Parathyroid adenoma (tissue), 2 donors: ENCODE measurements at regions not wholly inside any gene's neighbourhood (a gene's known extent, or its start where the extent isn't known, plus 50 kb on each side); places are given as distances from the start of the nearest gene placed in this dataset.

Experiments used
- H2AFZ ChIP-seq: fragments of 300-600 bp; sonication (generic); one replicate; pipeline ENCODE4 v1.7.0; 2017; ENCODE audit warnings: antibody characterized with exemption, mild to moderate bottlenecking
- H3K27ac ChIP-seq: fragments of 300-600 bp; sonication (generic); one replicate; pipeline ENCODE4 v1.7.0; 2017
- H3K27me3 ChIP-seq: fragments of 300-600 bp; sonication (generic); one replicate; pipeline ENCODE4 v1.7.0; 2017; ENCODE audit warnings: low read length; ENCODE audit not compliant: control insufficient read depth, insufficient read depth
- H3K36me3 ChIP-seq: fragments of 300-600 bp; sonication (generic); one replicate; pipeline ENCODE4 v1.7.0; 2017; ENCODE audit warnings: low read length; ENCODE audit not compliant: control insufficient read depth, insufficient read depth
- H3K4me1 ChIP-seq: fragments of 300-600 bp; sonication (generic); one replicate; pipeline ENCODE4 v1.7.0; 2017; ENCODE audit warnings: control low read depth
- H3K4me2 ChIP-seq: fragments of 300-600 bp; sonication (generic); one replicate; pipeline ENCODE4 v1.7.0; 2017; ENCODE audit warnings: low read length
- H3K4me3 ChIP-seq: fragments of 300-600 bp; sonication (generic); one replicate; pipeline ENCODE4 v1.7.0; 2017; ENCODE audit warnings: low read depth, low read length
- H3K79me2 ChIP-seq: fragments of 300-600 bp; sonication (generic); one replicate; pipeline ENCODE4 v1.7.0; 2017; ENCODE audit warnings: control low read depth
- H3K9ac ChIP-seq: fragments of 300-600 bp; sonication (generic); one replicate; pipeline ENCODE4 v1.7.0; 2017; ENCODE audit warnings: mild to moderate bottlenecking
- H3K9me3 ChIP-seq: fragments of 300-600 bp; sonication (generic); one replicate; pipeline ENCODE4 v1.7.0; 2017; ENCODE audit warnings: low read length; ENCODE audit not compliant: control insufficient read depth
- TF ChIP-seq, protein P1 (sequence below): fragments of 300-600 bp; sonication (generic); IDR thresholded peaks from one replicate; pipeline ENCODE4 v1.7.0; 2017; ENCODE audit warnings: antibody characterized with exemption, mild to moderate bottlenecking
- donor health status: primary hyperparathyroidism.

DNA sequence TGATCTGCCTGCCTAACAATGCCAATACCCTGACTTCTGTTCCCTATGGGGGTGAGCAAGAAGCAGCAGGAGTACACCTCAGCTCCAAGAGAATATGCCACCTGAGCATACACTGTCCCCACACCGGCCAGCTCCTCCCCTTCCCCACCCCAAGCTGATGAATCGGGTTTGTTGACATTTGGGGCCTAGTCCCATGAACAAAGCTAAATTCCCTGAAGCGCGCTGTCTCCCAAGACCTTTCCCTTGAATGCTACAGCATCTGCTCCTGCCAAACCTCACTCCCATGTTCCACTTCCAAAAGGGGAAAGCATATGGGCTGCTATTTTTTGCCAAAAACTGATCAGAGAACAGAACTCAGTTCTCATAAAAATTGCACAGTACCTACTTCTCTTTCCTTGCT lies 220.4 kb upstream of the CAMK1G start:
- TF ChIP-seq, protein P1, sequence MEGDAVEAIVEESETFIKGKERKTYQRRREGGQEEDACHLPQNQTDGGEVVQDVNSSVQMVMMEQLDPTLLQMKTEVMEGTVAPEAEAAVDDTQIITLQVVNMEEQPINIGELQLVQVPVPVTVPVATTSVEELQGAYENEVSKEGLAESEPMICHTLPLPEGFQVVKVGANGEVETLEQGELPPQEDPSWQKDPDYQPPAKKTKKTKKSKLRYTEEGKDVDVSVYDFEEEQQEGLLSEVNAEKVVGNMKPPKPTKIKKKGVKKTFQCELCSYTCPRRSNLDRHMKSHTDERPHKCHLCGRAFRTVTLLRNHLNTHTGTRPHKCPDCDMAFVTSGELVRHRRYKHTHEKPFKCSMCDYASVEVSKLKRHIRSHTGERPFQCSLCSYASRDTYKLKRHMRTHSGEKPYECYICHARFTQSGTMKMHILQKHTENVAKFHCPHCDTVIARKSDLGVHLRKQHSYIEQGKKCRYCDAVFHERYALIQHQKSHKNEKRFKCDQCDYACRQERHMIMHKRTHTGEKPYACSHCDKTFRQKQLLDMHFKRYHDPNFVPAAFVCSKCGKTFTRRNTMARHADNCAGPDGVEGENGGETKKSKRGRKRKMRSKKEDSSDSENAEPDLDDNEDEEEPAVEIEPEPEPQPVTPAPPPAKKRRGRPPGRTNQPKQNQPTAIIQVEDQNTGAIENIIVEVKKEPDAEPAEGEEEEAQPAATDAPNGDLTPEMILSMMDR, result no peak
- Histone ChIP-seq H3K27me3 (no peaks in the 10 kb centered on the region), H3K36me3 (no peaks in the 10 kb centered on the region), H3K9ac (no peak overlapping the region), H3K9me3 (no peaks in the 10 kb centered on the region), H3K4me2 (no peak overlapping the region), H3K4me1 (peaks cover 6% of the 10 kb centered on the region), H2AFZ (peak overlapping the region; percentile 28), H3K27ac (no peak overlapping the region), H3K4me3 (no peak overlapping the region), H3K79me2 (no peaks in the 10 kb centered on the region)

DNA sequence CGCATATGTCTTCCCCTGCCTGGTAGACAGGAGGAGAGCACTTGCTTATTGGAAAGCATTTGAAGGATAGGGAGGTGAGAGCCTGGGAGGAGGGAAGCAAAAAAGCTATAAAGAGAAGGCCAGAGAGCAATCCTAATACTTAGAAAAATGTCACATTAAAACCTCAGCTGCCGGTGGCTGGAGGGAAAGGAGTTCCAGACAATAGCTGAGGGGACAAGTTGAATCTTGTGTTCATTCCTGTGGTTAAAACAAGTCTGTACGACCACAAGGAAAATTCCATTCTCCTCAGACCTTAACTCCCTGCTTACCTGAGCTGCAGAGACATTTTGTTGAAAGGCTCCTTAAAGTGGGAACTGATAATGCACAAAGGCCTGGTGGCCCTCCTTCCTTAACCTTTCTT lies 218.8 kb upstream of the CAMK1G start:
- H3K27ac ChIP-seq, result no peak overlapping the region
- no peak overlapping the region for H2AFZ ChIP-seq
- no peak overlapping the region for H3K4me3 ChIP-seq
- H3K36me3 ChIP-seq, result no peaks in the 10 kb centered on the region
- TF ChIP-seq, protein P1, result no peak
- no peak overlapping the region for H3K9ac ChIP-seq
- H3K9me3 ChIP-seq, result no peaks in the 10 kb centered on the region
- no peaks in the 10 kb centered on the region for H3K79me2 ChIP-seq
- H3K4me1 ChIP-seq, result peaks cover 6% of the 10 kb centered on the region
- no peaks in the 10 kb centered on the region for H3K27me3 ChIP-seq
- H3K4me2 ChIP-seq, result no peak overlapping the region

DNA sequence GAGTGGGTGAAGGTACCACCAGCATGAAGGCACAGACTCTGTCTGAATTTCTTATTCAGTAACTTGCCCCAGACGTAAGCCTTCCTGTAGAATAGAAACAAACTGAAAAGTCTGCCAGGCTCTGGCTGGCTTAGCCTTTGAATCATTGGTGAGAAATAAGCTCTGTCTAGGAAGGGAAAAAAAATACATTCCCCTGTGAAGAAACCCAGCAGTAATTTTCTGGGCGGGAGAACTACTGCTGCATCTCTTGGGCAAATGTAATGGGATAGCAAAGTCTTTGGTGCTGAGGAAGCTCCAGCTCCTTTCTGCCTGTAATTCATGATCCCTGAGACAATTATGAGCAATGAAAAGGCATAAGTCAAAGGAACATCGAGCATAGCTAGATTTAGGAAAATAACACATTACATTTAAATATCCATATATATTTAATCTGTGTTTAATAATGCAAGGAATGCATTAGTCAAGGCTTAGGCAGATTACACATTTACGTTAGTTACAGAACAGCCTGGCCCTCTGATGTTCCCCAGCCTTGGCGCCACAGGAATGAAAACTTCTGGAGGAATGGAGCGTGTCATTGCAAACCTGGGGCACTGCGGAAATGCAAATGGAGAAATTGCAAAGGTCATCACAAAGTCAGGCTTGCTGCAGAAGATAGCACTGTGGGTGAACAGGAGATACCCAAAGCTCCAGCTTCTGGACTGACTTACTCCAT lies 216.3 kb upstream of the CAMK1G start:
- TF ChIP-seq, protein P1, result no peak

GRCh38 chr1:209368864-209369598 lies 214.5 kb upstream of the CAMK1G start:
- Histone ChIP-seq H3K9ac (no peak overlapping the region), H3K4me2 (no peak overlapping the region), H3K79me2 (no peaks in the 10 kb centered on the region), H3K27ac (no peak overlapping the region), H3K9me3 (no peaks in the 10 kb centered on the region), H2AFZ (no peak overlapping the region), H3K36me3 (no peaks in the 10 kb centered on the region), H3K4me3 (no peak overlapping the region), H3K4me1 (peaks cover 9% of the 10 kb centered on the region), H3K27me3 (no peaks in the 10 kb centered on the region)
- TF ChIP-seq, protein P1, result no peak

More for the DNA sequence above, 216.3 kb upstream of the CAMK1G start:
- H3K9ac ChIP-seq, result no peak overlapping the region
- H3K4me2 ChIP-seq, result no peak overlapping the region
- H3K9me3 ChIP-seq, result no peaks in the 10 kb centered on the region
- H3K79me2 ChIP-seq, result no peaks in the 10 kb centered on the region
- peaks cover 9% of the 10 kb centered on the region for H3K4me1 ChIP-seq
- H3K36me3 ChIP-seq, result no peaks in the 10 kb centered on the region
- H3K27me3 ChIP-seq, result no peaks in the 10 kb centered on the region
- no peak overlapping the region for H3K4me3 ChIP-seq
- H3K27ac ChIP-seq, result no peak overlapping the region
- peak overlapping the region; percentile 22 for H2AFZ ChIP-seq
